NCI-H2171 (cell line): ENCODE measurements at regions not wholly inside any gene's neighbourhood (a gene's known extent, or its start where the extent isn't known, plus 50 kb on each side); places are given as distances from the start of the nearest gene placed in this dataset.

Source experiments
- DNase-seq: peaks from one replicate; lab custom pipeline; 2025; lab: John Stamatoyannopoulos, UW

DNA sequence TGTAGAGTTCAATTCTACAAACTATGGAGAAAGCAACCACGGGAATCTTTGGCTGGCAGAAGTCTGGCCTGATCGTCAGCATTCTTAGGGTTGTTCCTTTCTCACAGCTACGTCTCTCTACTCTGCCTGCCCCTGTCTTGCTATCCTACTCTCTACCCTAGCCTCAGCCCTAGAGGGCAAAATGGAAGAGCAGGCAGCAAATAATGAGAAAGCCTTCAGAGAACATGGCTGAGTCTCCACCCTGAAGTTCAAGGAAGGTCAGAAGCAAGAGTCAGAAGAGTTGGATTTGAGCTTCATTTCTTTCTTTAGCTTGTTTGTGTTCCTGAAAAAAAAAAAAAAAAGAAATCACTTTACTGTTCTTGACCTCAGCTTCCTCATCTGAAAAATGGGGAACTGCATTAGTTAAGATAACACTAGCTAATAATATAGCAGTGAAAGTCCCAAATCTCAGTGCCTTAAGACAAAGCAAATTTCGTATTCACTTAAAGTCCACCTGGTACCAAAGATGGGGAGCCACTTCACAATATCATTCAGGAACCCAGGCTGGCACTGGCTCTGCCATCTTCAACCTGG, 50.2 kb upstream of the CCND2 start:
- DNase-seq = no peak

DNA sequence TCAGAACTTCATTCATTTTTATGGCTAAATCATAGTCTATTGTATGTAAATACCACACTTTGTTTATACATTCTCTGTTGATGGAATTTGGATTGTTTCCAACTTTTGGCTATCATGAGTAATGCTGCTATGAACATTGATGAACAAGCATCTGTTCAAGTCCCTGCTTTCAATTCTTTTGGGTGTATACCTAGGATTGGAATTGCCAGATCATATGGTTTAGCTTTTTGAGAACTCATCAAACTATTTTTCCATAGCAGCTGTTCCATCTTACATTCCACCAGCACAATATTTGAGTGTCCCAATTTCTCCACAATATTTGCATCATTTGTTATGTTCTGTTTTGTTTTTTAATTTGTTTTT, 52.3 kb upstream of the CCND2 start:
- no peak for DNase-seq

GRCh38 chr12:4220536-4221257, 52.9 kb upstream of the CCND2 start:
- DNase-seq = no peak

DNA sequence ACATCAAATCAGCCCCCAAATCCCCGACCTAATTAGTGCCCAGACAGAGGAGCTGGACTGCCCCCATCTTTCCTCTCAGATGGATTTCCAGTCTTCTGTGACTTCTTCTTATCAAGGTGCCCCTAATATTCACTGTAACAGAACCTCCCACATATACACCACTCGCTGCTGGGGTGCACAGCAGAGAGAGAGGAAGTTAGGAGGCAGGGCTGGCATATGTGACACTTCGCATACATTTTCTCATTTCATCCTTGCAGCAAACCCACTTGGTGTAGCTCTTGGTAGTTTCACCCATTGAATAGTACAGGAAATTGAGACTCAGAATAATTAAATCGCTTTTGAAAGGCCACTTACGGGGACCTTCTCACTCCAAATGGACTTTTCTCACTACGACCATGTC, 56.5 kb upstream of the CCND2 start:
- DNase-seq = no peak

DNA sequence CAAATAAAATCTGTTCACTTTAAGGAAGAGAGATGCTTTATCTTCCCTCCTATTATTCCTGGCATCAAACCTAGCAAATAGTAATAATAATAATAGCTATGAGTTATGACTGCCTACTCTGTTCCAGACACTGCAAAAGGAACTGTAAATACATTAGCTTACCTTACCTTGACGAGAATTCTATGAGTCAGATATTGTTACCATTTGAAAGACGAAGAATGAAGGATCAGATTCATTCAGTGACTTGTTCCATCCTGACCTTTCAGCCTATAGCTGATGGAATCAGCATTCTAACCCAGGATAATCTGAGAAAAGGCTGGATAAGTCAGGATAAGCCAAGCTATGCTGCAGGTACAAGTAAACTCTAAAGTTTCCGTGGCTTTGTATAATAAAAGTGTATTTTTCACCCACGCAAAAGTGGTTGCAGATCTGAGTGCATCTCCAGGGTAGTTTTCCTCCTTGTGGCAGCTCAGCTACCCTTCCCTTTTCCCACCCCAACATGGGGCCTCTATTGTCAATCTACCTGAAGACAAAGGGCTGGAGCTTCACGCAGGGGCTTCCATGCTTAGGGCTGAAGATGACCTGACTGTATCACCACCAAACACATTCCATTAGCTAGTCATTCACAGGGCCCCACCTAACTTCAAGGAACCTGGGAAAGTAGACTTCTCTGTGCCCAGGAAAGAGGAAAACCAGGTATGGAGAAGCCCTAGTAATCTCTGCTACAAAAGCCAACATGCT, 57.2 kb upstream of the CCND2 start:
- no peak for DNase-seq

DNA sequence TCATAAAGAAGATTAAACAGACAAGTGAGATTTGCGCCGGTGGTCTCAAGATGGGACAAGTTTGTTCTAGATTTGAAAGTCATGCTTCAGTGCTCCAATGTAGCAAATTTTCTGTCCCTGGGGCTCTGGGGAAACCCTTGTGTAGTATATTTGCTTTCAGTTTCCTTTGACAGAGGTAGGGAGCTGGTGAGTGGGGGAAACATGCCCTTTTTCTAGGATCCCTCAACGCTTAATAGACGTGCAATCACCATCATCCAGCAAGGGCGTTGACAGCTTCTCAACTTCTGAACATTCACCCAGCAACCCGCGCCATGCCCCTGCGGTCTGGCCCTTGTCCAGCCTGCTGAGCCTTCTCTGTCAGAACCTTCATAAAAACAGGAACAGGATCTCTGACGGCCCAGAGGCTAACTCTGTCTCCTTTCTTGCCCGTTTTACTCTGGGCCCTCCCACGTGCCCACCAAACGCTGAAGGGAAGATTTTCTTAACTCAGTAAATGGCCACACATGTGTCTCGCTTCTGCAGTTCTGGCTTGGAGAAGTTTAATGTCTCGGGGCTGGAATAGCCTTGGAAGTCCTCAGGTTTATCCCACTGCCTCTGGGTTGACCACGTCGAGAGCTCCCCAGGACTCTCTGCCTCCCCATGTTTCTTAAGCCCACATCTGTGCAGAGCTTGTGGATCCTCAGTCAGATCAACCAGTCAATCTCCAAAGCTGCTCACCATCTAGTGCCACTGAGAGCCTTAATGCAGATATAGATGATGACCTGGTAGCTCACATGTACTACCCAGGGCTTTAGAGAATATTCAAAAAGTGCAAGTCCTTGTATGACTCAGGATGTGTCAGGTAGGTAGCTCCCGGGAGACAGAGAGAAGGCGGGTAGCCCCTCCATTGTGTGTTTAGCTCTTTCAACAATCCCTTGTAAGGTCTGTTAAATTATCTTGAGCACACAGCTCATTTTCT, 58.1 kb upstream of the CCND2 start:
- no peak for DNase-seq

DNA sequence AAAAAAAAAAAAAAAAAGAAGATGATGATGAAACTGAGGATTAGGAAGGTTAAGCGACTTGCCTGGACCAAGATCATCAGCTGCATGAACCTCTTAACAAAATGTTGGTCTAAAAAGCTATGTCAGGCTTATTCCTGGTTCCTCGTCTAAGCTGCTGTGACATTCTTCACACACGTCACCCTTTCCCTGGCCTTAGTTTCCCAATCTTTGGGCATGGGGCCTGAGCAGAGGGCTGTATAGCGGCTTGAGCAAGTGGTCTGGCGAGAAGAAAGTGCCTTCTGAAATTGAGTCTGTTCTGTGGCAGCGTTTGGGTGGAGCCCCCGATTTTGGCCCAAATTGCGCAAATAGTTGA, 58.7 kb upstream of the CCND2 start:
- no peak for DNase-seq

GRCh38 chr12:4213471-4213870, 60.1 kb upstream of the CCND2 start:
- no peak for DNase-seq

DNA sequence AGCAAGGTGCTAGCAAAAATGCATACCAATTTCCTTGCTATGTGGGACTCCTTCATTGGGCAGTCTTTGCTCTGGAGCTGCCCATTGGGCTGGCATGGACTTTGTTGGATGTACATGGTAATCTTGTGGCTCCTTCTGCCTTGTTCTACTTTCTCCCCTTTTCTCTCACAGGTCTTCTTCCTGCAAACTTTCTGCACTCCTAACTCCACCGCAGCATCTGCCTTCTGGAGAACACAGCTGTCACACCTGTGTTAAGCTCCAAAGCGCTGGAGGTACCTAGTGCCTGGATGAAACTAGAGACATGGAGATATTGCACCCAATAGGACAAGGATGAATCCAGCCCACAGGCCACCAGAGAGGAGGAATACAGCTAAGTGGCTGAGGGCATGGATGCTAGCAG, 60.7 kb upstream of the CCND2 start:
- no peak for DNase-seq

DNA sequence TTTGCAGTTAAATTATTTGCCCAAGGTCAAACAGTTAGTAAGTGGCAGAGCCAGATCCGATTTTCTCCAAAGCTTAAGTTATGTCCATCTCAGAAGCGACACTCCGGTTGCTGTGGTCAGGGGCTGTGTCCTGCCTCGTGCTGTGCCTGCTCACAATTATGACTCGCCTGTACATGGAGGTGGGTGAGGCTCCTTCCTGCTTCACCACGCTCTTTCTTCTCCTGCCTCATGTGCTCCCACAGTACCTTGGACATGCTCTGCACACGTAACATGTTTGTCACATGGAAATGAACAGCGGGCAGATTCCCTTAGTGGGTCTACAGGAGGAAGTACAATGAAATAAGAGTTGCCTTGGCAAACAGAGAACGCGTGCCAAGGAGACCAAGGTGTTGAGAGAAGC, 62.2 kb upstream of the CCND2 start:
- no peak for DNase-seq

GRCh38 chr12:4210183-4210582, 63.4 kb upstream of the CCND2 start:
- DNase-seq = no peak

GRCh38 chr12:4206470-4206869, 67.1 kb upstream of the CCND2 start:
- no peak for DNase-seq

GRCh38 chr12:4203772-4204376, 69.7 kb upstream of the CCND2 start:
- DNase-seq = no peak

DNA sequence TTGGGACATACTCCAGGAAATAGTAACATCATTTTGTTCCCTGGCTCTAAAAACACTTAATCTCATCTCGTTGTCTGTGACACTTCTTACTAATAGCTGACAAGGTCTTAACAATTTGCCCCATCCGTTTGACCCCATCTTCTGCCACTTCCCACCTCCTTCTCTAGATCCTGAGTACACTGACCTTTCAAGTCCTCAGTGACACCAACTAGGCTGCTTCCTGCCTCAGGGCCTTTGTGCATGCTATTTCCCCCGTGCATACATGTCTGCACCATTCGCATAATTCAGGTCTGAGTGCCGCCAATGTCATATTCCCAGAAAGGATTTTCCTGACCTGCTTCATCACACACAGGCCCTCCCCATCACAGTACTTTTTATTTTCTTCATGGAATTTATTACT, 70.6 kb upstream of the CCND2 start:
- no peak for DNase-seq

DNA sequence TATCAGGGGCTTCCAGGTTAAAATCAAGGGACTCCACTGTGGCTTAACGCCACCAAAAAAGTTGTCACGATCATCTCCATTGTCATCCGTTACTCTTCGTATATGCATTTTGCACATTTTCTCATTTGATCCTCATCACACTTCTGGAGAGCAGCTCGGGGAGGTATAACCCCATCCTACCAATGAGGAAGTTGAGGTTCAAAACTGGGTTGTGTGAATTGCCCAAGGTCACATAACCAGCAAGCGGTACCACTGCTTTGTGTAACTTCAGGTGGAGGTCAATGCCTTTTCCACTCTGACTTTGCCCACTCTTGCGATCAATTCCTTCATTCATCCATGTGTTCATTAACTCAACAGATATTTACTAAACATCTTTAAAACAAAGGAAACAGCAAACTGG, 71.1 kb upstream of the CCND2 start:
- DNase-seq = no peak

GRCh38 chr12:4201333-4202100, 72.0 kb upstream of the CCND2 start:
- DNase-seq = no peak

GRCh38 chr12:4197922-4198763, 75.4 kb upstream of the CCND2 start:
- DNase-seq = no peak

DNA sequence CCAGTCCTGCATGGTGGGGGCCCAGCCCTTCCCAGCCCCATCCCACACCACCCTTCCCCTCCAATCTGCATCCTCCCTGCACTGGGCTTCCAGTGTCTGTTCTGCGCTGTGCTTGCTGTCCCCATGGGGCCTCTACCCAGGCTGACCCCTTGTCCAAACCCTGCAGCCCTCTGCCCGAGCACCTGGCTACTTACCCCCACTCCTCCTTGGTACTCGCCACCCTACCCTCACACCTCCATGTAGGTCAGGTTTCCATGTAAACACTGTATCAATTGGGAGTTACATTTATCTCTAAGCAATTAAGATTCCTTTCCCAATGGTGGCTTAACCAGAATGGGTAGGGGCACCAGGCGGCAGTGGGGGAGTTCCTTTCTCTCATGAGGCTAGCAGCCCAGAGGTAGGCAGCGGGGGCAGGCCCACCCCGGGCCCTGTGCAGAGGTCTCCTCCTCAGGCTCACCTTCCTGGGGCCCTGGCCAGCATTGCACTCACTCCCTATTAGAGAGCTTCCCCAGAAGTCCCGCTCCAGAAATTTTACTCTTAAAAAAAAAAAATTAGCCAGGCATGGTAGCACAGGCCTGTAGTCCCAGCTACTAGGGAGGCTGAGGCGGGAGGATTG, 76.6 kb upstream of the CCND2 start:
- no peak for DNase-seq

DNA sequence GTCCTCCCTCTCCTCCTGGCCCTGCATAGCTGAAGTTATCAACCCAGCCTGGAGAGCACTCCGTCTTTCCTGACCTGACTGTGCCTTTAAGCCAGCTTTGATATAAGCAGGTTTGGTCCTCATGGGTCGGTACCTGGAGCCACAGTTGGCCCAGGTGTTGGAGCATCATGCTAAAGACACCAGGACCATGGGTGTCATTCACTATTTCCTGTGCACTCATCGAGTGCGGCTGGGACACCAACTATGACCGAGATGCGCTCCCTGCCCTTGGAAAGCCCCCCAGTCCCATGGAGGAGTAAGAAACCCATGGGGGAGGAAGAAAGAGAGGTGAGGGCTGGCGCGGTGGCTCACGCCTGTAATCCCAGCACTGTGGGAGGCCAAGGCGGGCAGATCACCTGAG, 78.9 kb upstream of the CCND2 start:
- DNase-seq = no peak

DNA sequence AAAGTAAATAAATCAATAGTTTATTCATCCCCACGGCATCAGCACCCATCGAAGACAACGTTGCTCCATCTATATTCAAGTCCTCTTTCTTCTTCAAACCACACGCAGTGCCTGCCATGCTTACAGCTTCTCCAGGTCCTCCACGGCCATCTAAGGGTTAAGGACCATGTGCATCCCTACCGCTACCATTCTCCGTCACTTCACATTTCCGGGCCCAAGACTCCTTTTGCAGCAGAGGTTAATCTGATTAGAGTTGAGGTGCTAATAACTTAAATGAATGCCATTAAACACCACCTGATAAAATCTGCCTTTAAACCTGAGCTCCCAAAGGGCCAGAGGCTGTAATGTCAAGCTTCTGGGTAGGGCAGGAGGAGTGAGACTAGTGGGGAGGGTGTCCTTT, 79.7 kb upstream of the CCND2 start:
- no peak for DNase-seq
